Activated CD4-positive, alpha-beta T cell treated with anti-CD3 and anti-CD28 coated beads, Interleukin-2, amount 10 ng/mL, durations not matched to agents 24 days and 14 days (primary cell): ENCODE measurements at regions not wholly inside any gene's neighbourhood (a gene's known extent, or its start where the extent isn't known, plus 50 kb on each side); places are given as distances from the start of the nearest gene placed in this dataset.
"Not testable (repeated sequence)": the region's sequence is repeated elsewhere in the genome, so short reads cannot be mapped to it uniquely, and the experiment has no call there.

Experiments used
- DNase-seq: peaks from one replicate; pipeline ENCODE4 v3.0.0; 2022
- H3K27ac Mint-ChIP-seq: one replicate; pipeline ENCODE4 v1.8.0; 2022; ENCODE audit warnings: mild to moderate bottlenecking, mixed read lengths
- H3K27me3 Mint-ChIP-seq: one replicate; pipeline ENCODE4 v1.8.0; 2022; ENCODE audit warnings: mixed read lengths
- H3K36me3 Mint-ChIP-seq: one replicate; pipeline ENCODE4 v1.8.0; 2022; ENCODE audit warnings: low read depth, mild to moderate bottlenecking, mixed read lengths
- H3K4me1 Mint-ChIP-seq: one replicate; pipeline ENCODE4 v1.8.0; 2021; ENCODE audit warnings: mixed read lengths
- H3K4me3 Mint-ChIP-seq: one replicate; pipeline ENCODE4 v1.8.0; 2022; ENCODE audit warnings: mild to moderate bottlenecking, moderate library complexity, mixed read lengths
- H3K9me3 Mint-ChIP-seq: one replicate; pipeline ENCODE4 v1.8.0; 2021; ENCODE audit warnings: mixed read lengths
- intact Hi-C: fragments of 100-400 bp; cut with micrococcal nuclease; formaldehyde crosslinking; loops from one replicate; pipeline ENCODE4 v1.15.1; 2023

GRCh38 chr9:88873635-88874034 lies 117.6 kb upstream of the S1PR3 start:
- no peak overlapping the region for H3K4me3 Mint-ChIP-seq
- DNase-seq = no peak
- no peaks in the 10 kb centered on the region for H3K4me1 Mint-ChIP-seq
- no peaks in the 10 kb centered on the region for H3K36me3 Mint-ChIP-seq
- intact Hi-C loops = no loop called here
- H3K27me3 Mint-ChIP-seq = peaks cover 11% of the 10 kb centered on the region
- no peak overlapping the region for H3K27ac Mint-ChIP-seq
- no peaks in the 10 kb centered on the region for H3K9me3 Mint-ChIP-seq

- intact Hi-C loops = no loop called here
- DNase-seq = no peak
- no peaks in the 10 kb centered on the region for H3K9me3 Mint-ChIP-seq
- H3K27me3 Mint-ChIP-seq = peaks cover 11% of the 10 kb centered on the region
- no peaks in the 10 kb centered on the region for H3K4me1 Mint-ChIP-seq
- no peak overlapping the region for H3K4me3 Mint-ChIP-seq
- H3K36me3 Mint-ChIP-seq = no peaks in the 10 kb centered on the region
- no peak overlapping the region for H3K27ac Mint-ChIP-seq
Measured at GRCh38 chr9:88874391-88874790, 116.9 kb upstream of the S1PR3 start.

GRCh38 chr9:88875400-88876120 lies 115.7 kb upstream of the S1PR3 start:
- no peaks in the 10 kb centered on the region for H3K4me1 Mint-ChIP-seq
- H3K27ac Mint-ChIP-seq = no peak overlapping the region
- intact Hi-C loops = no loop called here
- no peaks in the 10 kb centered on the region for H3K9me3 Mint-ChIP-seq
- no peak overlapping the region for H3K4me3 Mint-ChIP-seq
- H3K36me3 Mint-ChIP-seq = no peaks in the 10 kb centered on the region
- DNase-seq = no peak
- H3K27me3 Mint-ChIP-seq = peaks cover 10% of the 10 kb centered on the region

- Mint-ChIP-seq H3K36me3 (no peaks in the 10 kb centered on the region), H3K9me3 (no peaks in the 10 kb centered on the region), H3K27me3 (peaks cover 5% of the 10 kb centered on the region), H3K4me3 (no peak overlapping the region), H3K27ac (no peak overlapping the region), H3K4me1 (no peaks in the 10 kb centered on the region)
- intact Hi-C loops = no loop called here
- DNase-seq = no peak
Measured at GRCh38 chr9:88880199-88880598, 111.1 kb upstream of the S1PR3 start.

- H3K9me3 Mint-ChIP-seq, intact Hi-C loops, H3K4me3 Mint-ChIP-seq, H3K36me3 Mint-ChIP-seq, H3K4me1 Mint-ChIP-seq, DNase-seq, H3K27ac Mint-ChIP-seq: not testable (repeated sequence)
- peaks cover 13% of the 10 kb centered on the region for H3K27me3 Mint-ChIP-seq
Measured at GRCh38 chr9:88884291-88884690, 107.0 kb upstream of the S1PR3 start.

- H3K36me3 Mint-ChIP-seq, H3K4me1 Mint-ChIP-seq, H3K9me3 Mint-ChIP-seq, DNase-seq, intact Hi-C loops, H3K4me3 Mint-ChIP-seq, H3K27ac Mint-ChIP-seq: not testable (repeated sequence)
- H3K27me3 Mint-ChIP-seq = peaks cover 13% of the 10 kb centered on the region
Measured at GRCh38 chr9:88886762-88887161, 104.5 kb upstream of the S1PR3 start.

- Mint-ChIP-seq H3K4me1 (no peaks in the 10 kb centered on the region), H3K27ac (no peak overlapping the region), H3K36me3 (no peaks in the 10 kb centered on the region), H3K9me3 (no peaks in the 10 kb centered on the region), H3K27me3 (peaks cover 15% of the 10 kb centered on the region), H3K4me3 (no peak overlapping the region)
- DNase-seq = no peak
- intact Hi-C loops = no loop called here
Measured at GRCh38 chr9:88889386-88889785, 101.9 kb upstream of the S1PR3 start.

GRCh38 chr9:88890546-88890945 lies 100.7 kb upstream of the S1PR3 start:
- no peak for DNase-seq
- no peak overlapping the region for H3K4me3 Mint-ChIP-seq
- no peaks in the 10 kb centered on the region for H3K4me1 Mint-ChIP-seq
- no peaks in the 10 kb centered on the region for H3K36me3 Mint-ChIP-seq
- intact Hi-C loops = no loop called here
- H3K9me3 Mint-ChIP-seq = no peaks in the 10 kb centered on the region
- H3K27me3 Mint-ChIP-seq = peaks cover 16% of the 10 kb centered on the region
- H3K27ac Mint-ChIP-seq = no peak overlapping the region

- Mint-ChIP-seq H3K27me3 (peaks cover 12% of the 10 kb centered on the region), H3K9me3 (no peaks in the 10 kb centered on the region), H3K27ac (no peak overlapping the region), H3K36me3 (no peaks in the 10 kb centered on the region), H3K4me1 (no peaks in the 10 kb centered on the region), H3K4me3 (no peak overlapping the region)
- intact Hi-C loops = no loop called here
- DNase-seq = no peak
Measured at GRCh38 chr9:88891040-88891439, 100.2 kb upstream of the S1PR3 start.

GRCh38 chr9:88892724-88893123 lies 98.5 kb upstream of the S1PR3 start:
- no peak for DNase-seq
- Mint-ChIP-seq H3K36me3 (no peaks in the 10 kb centered on the region), H3K4me1 (no peaks in the 10 kb centered on the region), H3K9me3 (no peaks in the 10 kb centered on the region), H3K27me3 (peaks cover 11% of the 10 kb centered on the region), H3K27ac (no peak overlapping the region), H3K4me3 (no peak overlapping the region)
- intact Hi-C loops = no loop called here

- Mint-ChIP-seq H3K36me3 (no peaks in the 10 kb centered on the region), H3K27ac (no peak overlapping the region), H3K27me3 (peaks cover 13% of the 10 kb centered on the region), H3K4me1 (no peaks in the 10 kb centered on the region), H3K9me3 (no peaks in the 10 kb centered on the region), H3K4me3 (no peak overlapping the region)
- intact Hi-C loops = no loop called here
- no peak for DNase-seq
Measured at GRCh38 chr9:88897081-88897480, 94.2 kb upstream of the S1PR3 start.

- no peaks in the 10 kb centered on the region for H3K36me3 Mint-ChIP-seq
- no peaks in the 10 kb centered on the region for H3K4me1 Mint-ChIP-seq
- H3K27me3 Mint-ChIP-seq = peaks cover 13% of the 10 kb centered on the region
- no peak overlapping the region for H3K4me3 Mint-ChIP-seq
- no peak for DNase-seq
- H3K9me3 Mint-ChIP-seq = no peaks in the 10 kb centered on the region
- no peak overlapping the region for H3K27ac Mint-ChIP-seq
- intact Hi-C loops = no loop called here
Measured at GRCh38 chr9:88898039-88898720, 93.1 kb upstream of the S1PR3 start.

GRCh38 chr9:88905506-88905905 lies 85.8 kb upstream of the S1PR3 start:
- intact Hi-C loops = no loop called here

GRCh38 chr9:88915916-88916315 lies 75.4 kb upstream of the S1PR3 start:
- peaks cover 16% of the 10 kb centered on the region for H3K27me3 Mint-ChIP-seq
- H3K36me3 Mint-ChIP-seq = no peaks in the 10 kb centered on the region
- no peaks in the 10 kb centered on the region for H3K4me1 Mint-ChIP-seq
- intact Hi-C loops = no loop called here
- H3K27ac Mint-ChIP-seq = no peak overlapping the region
- H3K4me3 Mint-ChIP-seq = no peak overlapping the region
- no peak for DNase-seq
- H3K9me3 Mint-ChIP-seq = peaks cover 19% of the 10 kb centered on the region

More at GRCh38 chr9:88905506-88905905, 85.8 kb upstream of the S1PR3 start:
- H3K9me3 Mint-ChIP-seq = no peaks in the 10 kb centered on the region
- no peak overlapping the region for H3K4me3 Mint-ChIP-seq
- no peak for DNase-seq
- H3K27ac Mint-ChIP-seq = no peak overlapping the region
- no peaks in the 10 kb centered on the region for H3K4me1 Mint-ChIP-seq
- peaks cover 19% of the 10 kb centered on the region for H3K27me3 Mint-ChIP-seq
- H3K36me3 Mint-ChIP-seq = no peaks in the 10 kb centered on the region

- peaks cover 19% of the 10 kb centered on the region for H3K9me3 Mint-ChIP-seq
- no peak overlapping the region for H3K4me3 Mint-ChIP-seq
- no peak for DNase-seq
- H3K4me1 Mint-ChIP-seq = peaks cover 4% of the 10 kb centered on the region
- H3K27ac Mint-ChIP-seq = no peak overlapping the region
- H3K36me3 Mint-ChIP-seq = no peaks in the 10 kb centered on the region
- intact Hi-C loops = no loop called here
- H3K27me3 Mint-ChIP-seq = peaks cover 19% of the 10 kb centered on the region
Measured at GRCh38 chr9:88916894-88917293, 74.4 kb upstream of the S1PR3 start.
